Fibroblast of pulmonary artery (primary cell): ENCODE measurements at regions not wholly inside any gene's neighbourhood (a gene's known extent, or its start where the extent isn't known, plus 50 kb on each side); places are given as distances from the start of the nearest gene placed in this dataset.
"Not testable (repeated sequence)": the region's sequence is repeated elsewhere in the genome, so short reads cannot be mapped to it uniquely, and the experiment has no call there.

Experiments used
- DNase-seq: peaks from one replicate; pipeline ENCODE4 v3.0.0-alpha.2; 2010; ENCODE audit warnings: low read depth
- H3K4me3 ChIP-seq: replicated peaks from 2 replicates; pipeline ENCODE4 v1.5.1; 2011; ENCODE audit warnings: low read depth, mild to moderate bottlenecking, control low read depth, low read length, moderate library complexity
- CTCF ChIP-seq: IDR thresholded peaks from 2 replicates; pipeline ENCODE4 v1.5.1; 2011; ENCODE audit warnings: mild to moderate bottlenecking, control low read depth, low read length, inconsistent platforms; ENCODE audit errors: missing control alignments

GRCh38 chr4:128538111-128538882 lies 250.7 kb upstream of the PGRMC2 start:
- DNase-seq = no peak
- TF ChIP-seq CTCF = no peak
- H3K4me3 ChIP-seq = no peak overlapping the region

- no peak for DNase-seq
- TF ChIP-seq CTCF = no peak
- no peak overlapping the region for H3K4me3 ChIP-seq
These were observed 249.1 kb upstream of the PGRMC2 start for GRCh38 chr4:128536746-128537145.

GRCh38 chr4:128535510-128535909 lies 247.9 kb upstream of the PGRMC2 start:
- not testable (repeated sequence) for H3K4me3 ChIP-seq, DNase-seq

- H3K4me3 ChIP-seq = no peak overlapping the region
- no peak for TF ChIP-seq CTCF
- peak; percentile 97 for DNase-seq
These were observed 241.4 kb upstream of the PGRMC2 start for GRCh38 chr4:128528793-128529553.

GRCh38 chr4:128527946-128528576 lies 240.4 kb upstream of the PGRMC2 start:
- no peak for DNase-seq
- no peak for TF ChIP-seq CTCF
- no peak overlapping the region for H3K4me3 ChIP-seq

GRCh38 chr4:128527351-128527750 lies 239.7 kb upstream of the PGRMC2 start:
- no peak for DNase-seq
- no peak for TF ChIP-seq CTCF
- no peak overlapping the region for H3K4me3 ChIP-seq

GRCh38 chr4:128525992-128526630 lies 238.5 kb upstream of the PGRMC2 start:
- no peak for TF ChIP-seq CTCF
- DNase-seq = peak; percentile 78

More at GRCh38 chr4:128525992-128526630, 238.5 kb upstream of the PGRMC2 start:
- no peak overlapping the region for H3K4me3 ChIP-seq
